Glutamatergic neuron (in vitro differentiated cells): ENCODE measurements at regions not wholly inside any gene's neighbourhood (a gene's known extent, or its start where the extent isn't known, plus 50 kb on each side); places are given as distances from the start of the nearest gene placed in this dataset.

Experiments
- DNase-seq: peaks from one replicate; pipeline ENCODE4 v3.0.0; 2022
- H3K27ac Mint-ChIP-seq: one replicate; pipeline ENCODE4 v1.8.0; 2020; ENCODE audit warnings: mild to moderate bottlenecking, mixed read lengths, inconsistent platforms; ENCODE audit not compliant: unreplicated experiment
- H3K27me3 Mint-ChIP-seq: one replicate; pipeline ENCODE4 v1.8.0; 2020; ENCODE audit warnings: mild to moderate bottlenecking, moderate library complexity, mixed read lengths, inconsistent platforms; ENCODE audit not compliant: unreplicated experiment
- H3K36me3 Mint-ChIP-seq: one replicate; pipeline ENCODE4 v1.8.0; 2020; ENCODE audit warnings: mild to moderate bottlenecking, mixed read lengths, inconsistent platforms; ENCODE audit not compliant: unreplicated experiment
- H3K4me1 Mint-ChIP-seq: one replicate; pipeline ENCODE4 v1.8.0; 2020; ENCODE audit warnings: mild to moderate bottlenecking, low read depth, mixed read lengths, inconsistent platforms; ENCODE audit not compliant: unreplicated experiment
- H3K4me3 Mint-ChIP-seq: one replicate; pipeline ENCODE4 v1.8.0; 2020; ENCODE audit warnings: mild to moderate bottlenecking, mixed read lengths, inconsistent platforms; ENCODE audit not compliant: unreplicated experiment
- H3K9me3 Mint-ChIP-seq: one replicate; pipeline ENCODE4 v1.8.0; 2020; ENCODE audit warnings: mild to moderate bottlenecking, moderate library complexity, mixed read lengths, inconsistent platforms; ENCODE audit not compliant: unreplicated experiment
- CTCF ChIP-seq: fragments of 200-600 bp; sonication (generic); IDR thresholded peaks from one replicate; pipeline ENCODE4 v1.5.0; 2021; ENCODE audit not compliant: partially characterized antibody, unreplicated experiment

GRCh38 chr3:193896419-193896818 lies 239.5 kb upstream of the HES1 start:
- no peaks in the 10 kb centered on the region for H3K36me3 Mint-ChIP-seq
- no peak for TF ChIP-seq CTCF
- peaks cover 19% of the 10 kb centered on the region for H3K4me1 Mint-ChIP-seq
- peaks cover 3% of the 10 kb centered on the region for H3K9me3 Mint-ChIP-seq
- DNase-seq, result no peak
- no peaks in the 10 kb centered on the region for H3K27me3 Mint-ChIP-seq
- no peak overlapping the region for H3K4me3 Mint-ChIP-seq
- H3K27ac Mint-ChIP-seq, result no peak overlapping the region

DNA sequence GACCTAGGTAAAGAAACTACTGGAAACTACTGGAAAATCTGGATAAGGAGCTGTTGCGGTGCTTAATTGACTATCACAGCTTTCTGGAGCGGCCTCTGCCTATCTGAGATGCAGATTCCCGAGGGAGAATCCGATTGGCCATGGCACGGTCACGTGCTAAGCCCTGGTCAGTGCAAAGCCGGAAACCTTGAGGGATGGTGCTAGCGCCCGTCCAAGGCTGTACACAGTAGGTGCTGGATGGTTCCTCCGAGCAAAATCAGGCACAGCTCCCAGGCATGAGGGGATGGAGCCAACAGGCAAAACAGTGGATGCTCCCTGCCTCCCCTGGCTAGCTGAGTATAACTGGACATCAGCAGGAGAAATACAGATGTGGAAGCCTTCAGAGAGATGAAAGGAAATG lies 238.7 kb upstream of the HES1 start:
- DNase-seq, result no peak
- no peak overlapping the region for H3K4me3 Mint-ChIP-seq
- TF ChIP-seq CTCF, result no peak
- H3K4me1 Mint-ChIP-seq, result peaks cover 19% of the 10 kb centered on the region
- H3K27ac Mint-ChIP-seq, result no peak overlapping the region
- H3K27me3 Mint-ChIP-seq, result no peaks in the 10 kb centered on the region
- H3K9me3 Mint-ChIP-seq, result peaks cover 3% of the 10 kb centered on the region
- no peaks in the 10 kb centered on the region for H3K36me3 Mint-ChIP-seq

DNA sequence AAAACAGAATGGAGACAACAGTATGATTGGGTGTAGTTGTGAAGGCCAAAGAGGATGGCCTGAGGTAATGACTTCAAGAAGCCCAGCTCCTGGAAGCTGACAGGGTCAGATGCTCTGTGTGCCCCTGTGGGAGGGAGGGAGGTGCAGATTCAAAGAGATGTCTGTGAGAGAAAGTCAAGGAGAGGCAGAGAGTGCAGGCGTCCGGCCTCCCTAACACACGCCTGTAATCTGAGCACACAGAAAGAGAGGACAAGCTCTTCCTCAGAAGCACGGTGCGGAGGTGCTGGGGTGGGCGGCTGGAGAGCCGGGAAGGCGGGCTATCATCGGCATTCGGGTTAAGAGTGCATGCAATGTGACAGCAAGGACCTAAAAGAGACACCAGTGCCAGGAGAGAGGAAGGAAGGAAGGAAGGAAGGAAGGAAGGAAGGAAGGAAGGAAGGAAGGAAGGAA lies 238.2 kb upstream of the HES1 start:
- H3K27me3 Mint-ChIP-seq, result no peaks in the 10 kb centered on the region
- H3K27ac Mint-ChIP-seq, result no peak overlapping the region
- H3K9me3 Mint-ChIP-seq, result peaks cover 3% of the 10 kb centered on the region
- H3K36me3 Mint-ChIP-seq, result no peaks in the 10 kb centered on the region
- peaks cover 19% of the 10 kb centered on the region for H3K4me1 Mint-ChIP-seq
- DNase-seq, result no peak
- no peak for TF ChIP-seq CTCF
- H3K4me3 Mint-ChIP-seq, result peak overlapping the region; percentile 22

GRCh38 chr3:193899001-193899400 lies 236.9 kb upstream of the HES1 start:
- no peak for TF ChIP-seq CTCF
- H3K36me3 Mint-ChIP-seq, result no peaks in the 10 kb centered on the region
- no peak for DNase-seq
- peaks cover 8% of the 10 kb centered on the region for H3K9me3 Mint-ChIP-seq
- no peak overlapping the region for H3K27ac Mint-ChIP-seq
- peaks cover 2% of the 10 kb centered on the region for H3K27me3 Mint-ChIP-seq
- H3K4me1 Mint-ChIP-seq, result peaks cover 31% of the 10 kb centered on the region
- H3K4me3 Mint-ChIP-seq, result no peak overlapping the region

GRCh38 chr3:193901007-193901406 lies 234.9 kb upstream of the HES1 start:
- H3K36me3 Mint-ChIP-seq, result no peaks in the 10 kb centered on the region
- peaks cover 4% of the 10 kb centered on the region for H3K27me3 Mint-ChIP-seq
- no peak for TF ChIP-seq CTCF
- H3K4me3 Mint-ChIP-seq, result no peak overlapping the region
- peaks cover 45% of the 10 kb centered on the region for H3K4me1 Mint-ChIP-seq
- no peak for DNase-seq
- peaks cover 6% of the 10 kb centered on the region for H3K9me3 Mint-ChIP-seq
- no peak overlapping the region for H3K27ac Mint-ChIP-seq
